ENCODE measurements at regions not wholly inside any gene's neighbourhood (a gene's known extent, or its start where the extent isn't known, plus 50 kb on each side); places are given as distances from the start of the nearest gene placed in this dataset.
"Not testable (repeated sequence)": the region's sequence is repeated elsewhere in the genome, so short reads cannot be mapped to it uniquely, and the experiment has no call there.

DNA sequence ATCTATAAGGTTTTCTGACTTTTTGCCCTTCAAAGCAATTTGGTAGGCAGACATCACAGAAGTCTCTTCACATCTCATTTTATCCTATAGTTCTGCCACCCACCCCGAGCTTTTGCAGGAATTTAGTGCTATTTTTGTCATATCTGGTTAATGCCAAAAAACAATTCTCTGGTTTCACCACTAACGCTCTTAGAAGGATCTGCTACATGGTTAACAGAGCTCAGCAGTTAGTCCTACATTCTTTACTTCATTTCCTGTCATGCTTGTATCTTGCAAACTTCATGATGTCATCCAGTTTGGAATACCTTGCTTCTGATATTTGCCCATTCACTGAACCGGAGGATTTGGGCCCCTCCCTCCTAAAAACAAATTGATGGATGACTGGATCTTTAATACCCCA, 116.8 kb upstream of the SERPINE2 start:
- peaks cover 12% of the 10 kb centered on the region for H3K9me3 Mint-ChIP-seq (ENCODE audit: unreplicated experiment)
- H3K27ac Mint-ChIP-seq (ENCODE audit: unreplicated experiment), result no peak overlapping the region
- H3K36me3 Mint-ChIP-seq (ENCODE audit: unreplicated experiment), result no peaks in the 10 kb centered on the region
- no peaks in the 10 kb centered on the region for H3K27me3 Mint-ChIP-seq (ENCODE audit: unreplicated experiment)
- H3K4me1 Mint-ChIP-seq (ENCODE audit: unreplicated experiment), result no peaks in the 10 kb centered on the region
- TF ChIP-seq, protein P1, sequence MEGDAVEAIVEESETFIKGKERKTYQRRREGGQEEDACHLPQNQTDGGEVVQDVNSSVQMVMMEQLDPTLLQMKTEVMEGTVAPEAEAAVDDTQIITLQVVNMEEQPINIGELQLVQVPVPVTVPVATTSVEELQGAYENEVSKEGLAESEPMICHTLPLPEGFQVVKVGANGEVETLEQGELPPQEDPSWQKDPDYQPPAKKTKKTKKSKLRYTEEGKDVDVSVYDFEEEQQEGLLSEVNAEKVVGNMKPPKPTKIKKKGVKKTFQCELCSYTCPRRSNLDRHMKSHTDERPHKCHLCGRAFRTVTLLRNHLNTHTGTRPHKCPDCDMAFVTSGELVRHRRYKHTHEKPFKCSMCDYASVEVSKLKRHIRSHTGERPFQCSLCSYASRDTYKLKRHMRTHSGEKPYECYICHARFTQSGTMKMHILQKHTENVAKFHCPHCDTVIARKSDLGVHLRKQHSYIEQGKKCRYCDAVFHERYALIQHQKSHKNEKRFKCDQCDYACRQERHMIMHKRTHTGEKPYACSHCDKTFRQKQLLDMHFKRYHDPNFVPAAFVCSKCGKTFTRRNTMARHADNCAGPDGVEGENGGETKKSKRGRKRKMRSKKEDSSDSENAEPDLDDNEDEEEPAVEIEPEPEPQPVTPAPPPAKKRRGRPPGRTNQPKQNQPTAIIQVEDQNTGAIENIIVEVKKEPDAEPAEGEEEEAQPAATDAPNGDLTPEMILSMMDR (IDR thresholded peaks at IDR 0.05), result no peak
- no peak overlapping the region for H3K4me3 Mint-ChIP-seq (ENCODE audit: unreplicated experiment)
- no peak for DNase-seq (ENCODE audit: extremely low spot score, unreplicated experiment)

DNA sequence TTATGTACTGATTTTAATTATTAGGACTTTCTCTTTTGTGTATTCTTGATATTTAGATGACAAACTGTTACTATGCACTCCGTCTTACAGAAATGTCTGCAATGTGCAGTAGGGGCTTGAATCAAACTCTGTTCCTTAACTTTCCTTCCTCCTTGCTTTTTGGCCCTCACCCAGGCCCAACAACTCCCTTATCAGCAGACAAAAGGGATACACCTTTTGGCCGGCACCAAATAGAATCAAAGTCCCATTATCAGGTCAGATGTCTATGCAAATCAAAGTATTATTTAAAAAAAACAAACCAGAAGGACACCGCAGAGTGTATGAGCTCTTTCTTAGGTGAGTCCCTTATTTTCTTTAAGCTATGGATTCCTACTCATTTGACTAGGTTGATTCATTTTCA, 116.3 kb upstream of the SERPINE2 start:
- Mint-ChIP-seq H3K4me1 (ENCODE audit: unreplicated experiment) (no peaks in the 10 kb centered on the region), H3K9me3 (ENCODE audit: unreplicated experiment) (peaks cover 12% of the 10 kb centered on the region), H3K27ac (ENCODE audit: unreplicated experiment) (no peak overlapping the region), H3K36me3 (ENCODE audit: unreplicated experiment) (no peaks in the 10 kb centered on the region), H3K27me3 (ENCODE audit: unreplicated experiment) (no peaks in the 10 kb centered on the region), H3K4me3 (ENCODE audit: unreplicated experiment) (no peak overlapping the region)
- TF ChIP-seq, protein P1 (IDR thresholded peaks at IDR 0.05), result no peak
- no peak for DNase-seq (ENCODE audit: extremely low spot score, unreplicated experiment)

DNA sequence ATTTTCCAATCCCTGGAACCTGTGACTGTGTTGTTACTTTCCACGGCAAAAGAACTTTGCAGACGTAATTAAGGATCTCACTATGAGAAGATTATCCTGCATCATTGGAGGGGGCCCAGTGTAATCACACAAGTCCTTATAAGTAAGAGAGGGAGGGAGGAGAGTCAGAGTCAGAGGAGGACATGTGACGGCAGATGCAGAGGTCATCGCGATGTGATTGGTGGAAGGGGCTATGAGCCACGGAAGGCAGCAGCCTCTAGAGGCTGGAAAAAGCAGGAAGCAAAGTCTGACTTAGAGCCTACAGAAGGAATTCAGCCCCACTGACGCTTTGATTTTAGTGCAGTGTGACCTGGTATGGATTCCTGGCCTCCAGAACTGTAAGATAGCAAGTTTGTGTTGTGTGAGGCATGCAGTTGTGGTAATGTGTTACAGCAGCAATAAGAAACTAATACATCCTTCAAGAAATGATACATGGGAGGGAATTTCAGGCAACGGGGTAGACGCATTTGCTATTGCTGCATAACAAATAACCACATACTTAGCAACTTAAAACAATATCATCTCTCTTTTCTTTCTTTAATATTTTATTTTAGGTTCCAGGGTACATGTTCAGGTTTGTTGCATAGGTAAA, 112.7 kb upstream of the SERPINE2 start:
- H3K4me1 Mint-ChIP-seq (ENCODE audit: unreplicated experiment), result peaks cover under 1% of the 10 kb centered on the region
- TF ChIP-seq, protein P1 (IDR thresholded peaks at IDR 0.05), result no peak
- no peaks in the 10 kb centered on the region for H3K36me3 Mint-ChIP-seq (ENCODE audit: unreplicated experiment)
- no peak for DNase-seq (ENCODE audit: extremely low spot score, unreplicated experiment)
- H3K4me3 Mint-ChIP-seq (ENCODE audit: unreplicated experiment), result no peak overlapping the region
- H3K9me3 Mint-ChIP-seq (ENCODE audit: unreplicated experiment), result peaks cover 12% of the 10 kb centered on the region
- H3K27me3 Mint-ChIP-seq (ENCODE audit: unreplicated experiment), result no peaks in the 10 kb centered on the region
- no peak overlapping the region for H3K27ac Mint-ChIP-seq (ENCODE audit: unreplicated experiment)

DNA sequence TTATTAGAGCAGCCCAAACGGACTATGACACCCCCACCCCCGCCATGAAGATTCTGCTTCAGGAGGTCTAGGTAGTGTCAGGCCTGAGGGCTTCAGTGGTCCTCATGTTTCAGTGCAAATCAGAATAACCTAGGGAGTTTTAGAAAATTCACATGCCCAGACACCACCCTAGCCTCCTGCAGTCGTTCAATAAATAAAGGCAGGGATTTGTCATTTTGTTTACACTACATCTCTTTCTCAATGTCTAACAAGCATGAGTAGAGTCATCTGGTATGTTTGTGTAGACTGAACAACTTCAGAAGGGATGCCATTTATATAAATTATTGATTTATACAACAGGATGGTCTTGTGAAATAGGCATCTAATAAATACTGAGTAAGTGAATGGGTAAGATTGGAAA, 112.1 kb upstream of the SERPINE2 start:
- no peak overlapping the region for H3K4me3 Mint-ChIP-seq (ENCODE audit: unreplicated experiment)
- DNase-seq (ENCODE audit: extremely low spot score, unreplicated experiment), result no peak
- H3K36me3 Mint-ChIP-seq (ENCODE audit: unreplicated experiment), result no peaks in the 10 kb centered on the region
- H3K4me1 Mint-ChIP-seq (ENCODE audit: unreplicated experiment), result peaks cover 7% of the 10 kb centered on the region
- H3K27ac Mint-ChIP-seq (ENCODE audit: unreplicated experiment), result no peak overlapping the region
- no peaks in the 10 kb centered on the region for H3K27me3 Mint-ChIP-seq (ENCODE audit: unreplicated experiment)
- TF ChIP-seq, protein P1 (IDR thresholded peaks at IDR 0.05), result no peak
- peaks cover 12% of the 10 kb centered on the region for H3K9me3 Mint-ChIP-seq (ENCODE audit: unreplicated experiment)

DNA sequence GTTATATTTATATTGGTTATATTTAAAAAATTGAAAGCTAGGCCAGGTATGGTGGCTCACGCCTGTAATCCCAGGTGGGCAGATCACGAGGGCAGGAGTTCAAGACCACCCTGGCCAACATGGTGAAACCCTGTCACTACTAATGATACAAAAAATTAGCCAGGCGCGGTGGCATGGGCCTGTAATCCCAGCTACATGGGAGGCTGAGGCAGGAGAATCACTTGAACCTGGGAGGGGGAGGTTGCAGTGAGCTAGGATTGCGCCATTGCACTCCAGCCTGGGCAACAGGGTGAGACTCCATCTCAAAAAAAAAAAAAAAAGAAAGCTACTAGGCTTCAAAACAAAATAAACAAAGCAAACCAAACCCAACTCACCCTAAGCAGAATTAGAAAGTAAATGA, 109.0 kb upstream of the SERPINE2 start:
- H3K4me3 Mint-ChIP-seq (ENCODE audit: unreplicated experiment); H3K27ac Mint-ChIP-seq (ENCODE audit: unreplicated experiment); DNase-seq (ENCODE audit: extremely low spot score, unreplicated experiment); H3K36me3 Mint-ChIP-seq (ENCODE audit: unreplicated experiment); H3K27me3 Mint-ChIP-seq (ENCODE audit: unreplicated experiment); H3K9me3 Mint-ChIP-seq (ENCODE audit: unreplicated experiment): not testable (repeated sequence)
- H3K4me1 Mint-ChIP-seq (ENCODE audit: unreplicated experiment), result peaks cover 19% of the 10 kb centered on the region

DNA sequence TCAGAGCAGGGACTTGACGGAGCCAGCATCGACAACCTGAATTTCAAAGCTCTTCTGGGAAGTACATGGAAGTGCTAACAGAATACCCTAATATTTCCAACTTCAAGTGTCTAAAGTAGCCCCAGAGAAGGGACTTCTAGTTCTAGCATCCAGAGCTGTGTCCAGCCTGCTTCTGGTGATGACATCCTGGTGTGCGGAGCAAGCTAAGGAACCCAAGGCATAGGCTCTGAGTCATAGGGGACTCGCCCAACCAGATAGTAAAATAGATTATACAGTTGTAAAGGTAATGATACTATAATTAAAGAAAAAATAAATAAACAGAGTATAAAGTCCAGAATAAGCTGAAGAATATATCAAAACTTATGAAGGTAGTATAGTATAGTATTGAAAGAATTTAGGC, 108.1 kb upstream of the SERPINE2 start:
- Mint-ChIP-seq H3K4me1 (ENCODE audit: unreplicated experiment) (peaks cover 28% of the 10 kb centered on the region), H3K9me3 (ENCODE audit: unreplicated experiment) (peaks cover 6% of the 10 kb centered on the region), H3K27ac (ENCODE audit: unreplicated experiment) (no peak overlapping the region), H3K27me3 (ENCODE audit: unreplicated experiment) (no peaks in the 10 kb centered on the region), H3K36me3 (ENCODE audit: unreplicated experiment) (no peaks in the 10 kb centered on the region), H3K4me3 (ENCODE audit: unreplicated experiment) (no peak overlapping the region)
- no peak for DNase-seq (ENCODE audit: extremely low spot score, unreplicated experiment)
- TF ChIP-seq, protein P1 (IDR thresholded peaks at IDR 0.05), result no peak
